ENCODE measurements at regions not wholly inside any gene's neighbourhood (a gene's known extent, or its start where the extent isn't known, plus 50 kb on each side); places are given as distances from the start of the nearest gene placed in this dataset.

GRCh38 chr7:92917230-92917629 is 80.9 kb upstream of the CDK6 start:
- TF ChIP-seq POLR2A (IDR thresholded peaks at IDR 0.05): no peak
- no peak for TF ChIP-seq CTCF (IDR thresholded peaks at IDR 0.05)
- TF ChIP-seq EP300 (IDR thresholded peaks at IDR 0.05): no peak
- TF ChIP-seq POLR2AphosphoS5 (IDR thresholded peaks at IDR 0.05): no peak

All from stomach (tissue), 4 donors.